ENCODE measurements at regions not wholly inside any gene's neighbourhood (a gene's known extent, or its start where the extent isn't known, plus 50 kb on each side); places are given as distances from the start of the nearest gene placed in this dataset.

GRCh38 chr3:102736975-102737304, 302.1 kb downstream of the ZPLD1 start:
- no peak overlapping the region for H3K27ac Mint-ChIP-seq (ENCODE audit: unreplicated experiment)
- H3K4me3 Mint-ChIP-seq (ENCODE audit: unreplicated experiment), result no peak overlapping the region
- H3K4me1 Mint-ChIP-seq (ENCODE audit: unreplicated experiment), result peaks cover 10% of the 10 kb centered on the region
- H3K36me3 Mint-ChIP-seq (ENCODE audit: unreplicated experiment), result no peaks in the 10 kb centered on the region
- no peak for DNase-seq (ENCODE audit: extremely low spot score, unreplicated experiment)
- no peaks in the 10 kb centered on the region for H3K9me3 Mint-ChIP-seq (ENCODE audit: unreplicated experiment)
- TF ChIP-seq, protein P1, sequence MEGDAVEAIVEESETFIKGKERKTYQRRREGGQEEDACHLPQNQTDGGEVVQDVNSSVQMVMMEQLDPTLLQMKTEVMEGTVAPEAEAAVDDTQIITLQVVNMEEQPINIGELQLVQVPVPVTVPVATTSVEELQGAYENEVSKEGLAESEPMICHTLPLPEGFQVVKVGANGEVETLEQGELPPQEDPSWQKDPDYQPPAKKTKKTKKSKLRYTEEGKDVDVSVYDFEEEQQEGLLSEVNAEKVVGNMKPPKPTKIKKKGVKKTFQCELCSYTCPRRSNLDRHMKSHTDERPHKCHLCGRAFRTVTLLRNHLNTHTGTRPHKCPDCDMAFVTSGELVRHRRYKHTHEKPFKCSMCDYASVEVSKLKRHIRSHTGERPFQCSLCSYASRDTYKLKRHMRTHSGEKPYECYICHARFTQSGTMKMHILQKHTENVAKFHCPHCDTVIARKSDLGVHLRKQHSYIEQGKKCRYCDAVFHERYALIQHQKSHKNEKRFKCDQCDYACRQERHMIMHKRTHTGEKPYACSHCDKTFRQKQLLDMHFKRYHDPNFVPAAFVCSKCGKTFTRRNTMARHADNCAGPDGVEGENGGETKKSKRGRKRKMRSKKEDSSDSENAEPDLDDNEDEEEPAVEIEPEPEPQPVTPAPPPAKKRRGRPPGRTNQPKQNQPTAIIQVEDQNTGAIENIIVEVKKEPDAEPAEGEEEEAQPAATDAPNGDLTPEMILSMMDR (IDR thresholded peaks at IDR 0.05), result no peak
- H3K27me3 Mint-ChIP-seq (ENCODE audit: unreplicated experiment), result no peaks in the 10 kb centered on the region

DNA sequence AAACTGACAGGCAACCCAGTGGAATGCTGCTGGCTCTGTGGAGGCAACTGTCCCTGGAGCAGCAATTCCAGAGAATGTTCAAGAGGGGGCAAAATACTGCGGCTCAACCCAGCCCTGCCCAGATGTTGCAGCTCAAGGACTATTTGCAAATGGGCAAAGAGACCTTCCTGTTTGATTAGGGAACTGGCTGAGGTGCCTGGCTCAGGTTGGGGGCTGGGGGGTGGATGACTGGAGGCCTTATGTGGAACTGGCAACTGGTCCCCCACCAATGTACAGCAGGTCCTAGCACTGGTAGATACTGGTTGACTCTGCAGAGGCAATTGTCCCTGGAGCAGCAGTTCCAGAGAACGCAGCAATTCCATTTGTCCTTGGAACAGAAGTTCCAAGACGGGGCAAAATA, 302.5 kb downstream of the ZPLD1 start:
- no peak for DNase-seq (ENCODE audit: extremely low spot score, unreplicated experiment)
- H3K36me3 Mint-ChIP-seq (ENCODE audit: unreplicated experiment), result no peaks in the 10 kb centered on the region
- H3K4me3 Mint-ChIP-seq (ENCODE audit: unreplicated experiment), result no peak overlapping the region
- H3K27me3 Mint-ChIP-seq (ENCODE audit: unreplicated experiment), result no peaks in the 10 kb centered on the region
- H3K9me3 Mint-ChIP-seq (ENCODE audit: unreplicated experiment), result no peaks in the 10 kb centered on the region
- peaks cover 10% of the 10 kb centered on the region for H3K4me1 Mint-ChIP-seq (ENCODE audit: unreplicated experiment)
- no peak overlapping the region for H3K27ac Mint-ChIP-seq (ENCODE audit: unreplicated experiment)
- TF ChIP-seq, protein P1 (IDR thresholded peaks at IDR 0.05), result no peak

DNA sequence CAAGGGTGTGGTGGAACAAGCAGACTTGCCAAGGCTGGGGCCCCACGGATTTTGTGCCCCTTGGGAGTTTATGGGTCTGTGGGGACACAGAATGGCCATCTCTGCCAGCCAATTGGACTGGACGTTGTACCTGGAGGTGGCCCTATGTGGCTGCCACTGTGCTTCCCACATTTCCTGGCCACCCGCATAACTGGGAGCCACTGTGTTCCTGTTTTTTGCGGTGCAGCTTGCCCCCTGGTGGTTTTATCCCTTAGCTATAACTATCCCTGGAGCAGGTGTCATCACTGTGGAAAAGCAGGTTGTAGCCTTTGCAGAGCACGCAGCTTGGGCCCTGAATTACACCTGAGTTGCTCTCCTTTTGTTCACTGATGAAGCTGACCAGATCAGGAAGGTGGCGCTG, 306.3 kb downstream of the ZPLD1 start:
- Mint-ChIP-seq H3K4me3 (ENCODE audit: unreplicated experiment) (no peak overlapping the region), H3K9me3 (ENCODE audit: unreplicated experiment) (no peaks in the 10 kb centered on the region), H3K4me1 (ENCODE audit: unreplicated experiment) (no peaks in the 10 kb centered on the region), H3K27ac (ENCODE audit: unreplicated experiment) (no peak overlapping the region), H3K36me3 (ENCODE audit: unreplicated experiment) (no peaks in the 10 kb centered on the region), H3K27me3 (ENCODE audit: unreplicated experiment) (no peaks in the 10 kb centered on the region)
- DNase-seq (ENCODE audit: extremely low spot score, unreplicated experiment), result no peak
- TF ChIP-seq, protein P1 (IDR thresholded peaks at IDR 0.05), result no peak

DNA sequence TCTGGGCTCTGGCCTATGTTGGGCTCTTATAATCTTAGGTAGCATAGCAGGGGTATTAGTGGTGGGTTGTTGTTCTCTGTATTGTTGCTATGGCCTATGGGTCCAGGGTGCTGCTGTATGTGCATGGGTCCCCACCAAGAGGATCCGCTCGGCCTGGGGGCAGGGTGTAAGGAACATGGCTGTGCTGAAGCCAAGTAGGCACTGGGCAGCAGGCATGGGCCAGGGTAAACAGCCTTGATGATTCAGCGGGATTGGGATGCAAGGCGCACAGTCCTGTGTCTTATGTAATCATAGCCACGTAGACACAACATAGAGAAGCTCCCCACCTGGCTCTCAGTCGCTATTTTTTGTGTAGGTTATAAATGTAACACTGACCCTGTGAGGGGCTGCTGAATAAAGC, 306.9 kb downstream of the ZPLD1 start:
- TF ChIP-seq, protein P1 (IDR thresholded peaks at IDR 0.05), result no peak
- H3K27me3 Mint-ChIP-seq (ENCODE audit: unreplicated experiment), result no peaks in the 10 kb centered on the region
- H3K4me1 Mint-ChIP-seq (ENCODE audit: unreplicated experiment), result no peaks in the 10 kb centered on the region
- no peak for DNase-seq (ENCODE audit: extremely low spot score, unreplicated experiment)
- H3K9me3 Mint-ChIP-seq (ENCODE audit: unreplicated experiment), result no peaks in the 10 kb centered on the region
- H3K27ac Mint-ChIP-seq (ENCODE audit: unreplicated experiment), result no peak overlapping the region
- H3K4me3 Mint-ChIP-seq (ENCODE audit: unreplicated experiment), result no peak overlapping the region
- no peaks in the 10 kb centered on the region for H3K36me3 Mint-ChIP-seq (ENCODE audit: unreplicated experiment)

GRCh38 chr3:102745881-102746280, 311.1 kb downstream of the ZPLD1 start:
- H3K27me3 Mint-ChIP-seq (ENCODE audit: unreplicated experiment), result peaks cover 13% of the 10 kb centered on the region
- TF ChIP-seq, protein P1 (IDR thresholded peaks at IDR 0.05), result peak; percentile 16
- no peak overlapping the region for H3K4me3 Mint-ChIP-seq (ENCODE audit: unreplicated experiment)
- no peaks in the 10 kb centered on the region for H3K36me3 Mint-ChIP-seq (ENCODE audit: unreplicated experiment)
- no peaks in the 10 kb centered on the region for H3K9me3 Mint-ChIP-seq (ENCODE audit: unreplicated experiment)
- H3K27ac Mint-ChIP-seq (ENCODE audit: unreplicated experiment), result no peak overlapping the region
- no peak for DNase-seq (ENCODE audit: extremely low spot score, unreplicated experiment)
- no peaks in the 10 kb centered on the region for H3K4me1 Mint-ChIP-seq (ENCODE audit: unreplicated experiment)
